SK-N-SH (cell line): ENCODE measurements at regions not wholly inside any gene's neighbourhood (a gene's known extent, or its start where the extent isn't known, plus 50 kb on each side); places are given as distances from the start of the nearest gene placed in this dataset.

ENCODE experiments used
- CTCF ChIA-PET: fragments of 300-600, 350-600 bp; formaldehyde crosslinking; extraction: SDS; loops from one replicate; lab custom pipeline; 2021; lab: Yijun Ruan, JAX
- POLR2A ChIA-PET: fragments of 350-600 bp; sonication (Branson Sonifier 250); formaldehyde crosslinking; extraction: SDS; loops from one replicate; lab custom pipeline; 2020; ENCODE audit warnings: antibody characterized with exemption, inconsistent platforms; lab: Yijun Ruan, JAX
- DNase-seq: peaks from one replicate; pipeline ENCODE4 v3.0.0; 2012
- H2AFZ ChIP-seq: fragments of 200-600 bp; sonication (generic); 2 replicates; pipeline ENCODE4 v1.8.1; 2016; ENCODE audit warnings: antibody characterized with exemption, mild to moderate bottlenecking, low read depth
- H3F3A ChIP-seq: fragments of 200-600 bp; sonication (generic); replicated peaks from 2 replicates; pipeline ENCODE3; 2016; ENCODE audit warnings: antibody characterized with exemption, mild to moderate bottlenecking; ENCODE audit not compliant: insufficient read depth
- H3K27ac ChIP-seq, 2 experiments: fragments of 200-500 bp in 1 of 2; fragments of 200-600 bp in 1 of 2; sonication (Bioruptor generic) in 1 of 2; sonication (generic), shearing (Covaris generic) in 1 of 2; 2 replicates each; pipeline versions ENCODE4 v1.5.1 to v1.6.1; 2014 to 2016; ENCODE audit warnings: low read depth in 2 of 2, inconsistent platforms in 1 of 2, low read length in 1 of 2, mild to moderate bottlenecking in 1 of 2, mixed read lengths in 1 of 2
- H3K27me3 ChIP-seq: fragments of 200-600 bp; sonication (generic), shearing (Covaris generic); 2 replicates; pipeline ENCODE4 v1.6.1; 2016; ENCODE audit warnings: mixed run types; ENCODE audit not compliant: insufficient read depth
- H3K36me3 ChIP-seq, 2 experiments: fragments of 200-500 bp in 1 of 2; fragments of 200-600 bp in 1 of 2; sonication (Bioruptor generic) in 1 of 2; sonication (generic) in 1 of 2; replicated peaks in 1 of 2; 2 replicates each; pipeline versions ENCODE3 to v1.5.1; 2014 to 2016; ENCODE audit warnings: low read length in 1 of 2, mild to moderate bottlenecking in 1 of 2; ENCODE audit not compliant: insufficient read depth in 2 of 2, control insufficient read depth in 1 of 2
- H3K4me1 ChIP-seq, 2 experiments: fragments of 200-500 bp in 1 of 2; fragments of 200-600 bp in 1 of 2; sonication (Bioruptor generic) in 1 of 2; sonication (generic), shearing (Covaris generic) in 1 of 2; 2 replicates each; pipeline versions ENCODE4 v1.5.1 to v1.6.1; 2014 to 2016; ENCODE audit warnings: low read depth in 1 of 2, low read length in 1 of 2, mixed run types in 1 of 2; ENCODE audit not compliant: insufficient read depth in 2 of 2, control insufficient read depth in 1 of 2
- H3K4me2 ChIP-seq: fragments of 200-600 bp; sonication (generic), shearing (Covaris generic); 2 replicates; pipeline ENCODE4 v1.6.1; 2017; ENCODE audit warnings: mixed run types
- H3K4me3 ChIP-seq, 2 experiments: fragments of 200-500 bp in 1 of 2; fragments of 200-600 bp in 1 of 2; sonication (Bioruptor generic) in 1 of 2; sonication (generic), shearing (Covaris generic) in 1 of 2; 2 replicates each; pipeline versions ENCODE4 v1.5.1 to v1.8.1; 2014 to 2016; ENCODE audit warnings: low read depth in 2 of 2, inconsistent platforms in 1 of 2, low read length in 1 of 2, mild to moderate bottlenecking in 1 of 2, mixed read lengths in 1 of 2, moderate library complexity in 1 of 2
- H3K79me2 ChIP-seq: fragments of 200-600 bp; sonication (generic); 2 replicates; pipeline ENCODE4 v1.8.1; 2017; ENCODE audit warnings: mild to moderate bottlenecking; ENCODE audit not compliant: insufficient read depth
- H3K9ac ChIP-seq: fragments of 200-600 bp; sonication (generic); 2 replicates; pipeline ENCODE4 v1.6.1; 2017; ENCODE audit warnings: mixed run types
- H3K9me2 ChIP-seq: fragments of 200-600 bp; sonication (generic); 2 replicates; pipeline ENCODE4 v1.6.1; 2017; ENCODE audit warnings: mixed run types
- H3K9me3 ChIP-seq: fragments of 200-600 bp; sonication (generic); 2 replicates; pipeline ENCODE4 v1.6.1; 2017; ENCODE audit warnings: mixed run types, mild to moderate bottlenecking, moderate library complexity
- H4K20me1 ChIP-seq: fragments of 200-600 bp; sonication (generic); 2 replicates; pipeline ENCODE4 v1.6.1; 2017; ENCODE audit warnings: mild to moderate bottlenecking, mixed run types; ENCODE audit not compliant: insufficient read depth
- ELF1 ChIP-seq: IDR thresholded peaks from 2 replicates; pipeline ENCODE4 v1.4.0; 2012
- EZH2phosphoT487 ChIP-seq: fragments of 200-600 bp; sonication (generic); IDR thresholded peaks from 2 replicates; pipeline ENCODE4 v1.6.1; 2017; ENCODE audit warnings: low read depth, mixed run types, mild to moderate bottlenecking, antibody characterized with exemption, moderate library complexity, borderline replicate concordance
- FOXJ3 ChIP-seq: sonication (generic); formaldehyde crosslinking; IDR thresholded peaks from 2 replicates; pipeline ENCODE4 v1.5.1; 2020; ENCODE audit warnings: mild to moderate bottlenecking, missing genetic modification reagents
- JUND ChIP-seq: IDR thresholded peaks from 2 replicates; pipeline ENCODE4 v1.4.0; 2012
- MEF2A ChIP-seq: IDR thresholded peaks from 2 replicates; pipeline ENCODE4 v1.4.0; 2012; ENCODE audit warnings: low read depth, borderline replicate concordance
- SIN3A ChIP-seq: IDR thresholded peaks from 2 replicates; pipeline ENCODE4 v1.6.1; 2012; ENCODE audit warnings: low read depth, mild to moderate bottlenecking, low read length, moderate library complexity, borderline replicate concordance
- WGBS: methylation state at CpG from one replicate; pipeline ENCODE4 v1.1.6; 2017; ENCODE audit warnings: low lambda C conversion rate; 5-methylcytosine and 5-hydroxymethylcytosine counted together
- TF ChIP-seq, protein P1 (sequence below): fragments of 150-350 bp; IDR thresholded peaks from 2 replicates; pipeline ENCODE4 v1.6.1; 2016; ENCODE audit warnings: mild to moderate bottlenecking, low read depth, low read length
- TF ChIP-seq, protein P2 (sequence below): IDR thresholded peaks from 2 replicates; pipeline ENCODE4 v1.6.1; 2012; ENCODE audit warnings: mild to moderate bottlenecking, low read depth, low read length, moderate library complexity
- TF ChIP-seq, protein P3 (sequence below): IDR thresholded peaks from 2 replicates; pipeline ENCODE4 v1.4.0; 2012; ENCODE audit warnings: low read depth, borderline replicate concordance

DNA sequence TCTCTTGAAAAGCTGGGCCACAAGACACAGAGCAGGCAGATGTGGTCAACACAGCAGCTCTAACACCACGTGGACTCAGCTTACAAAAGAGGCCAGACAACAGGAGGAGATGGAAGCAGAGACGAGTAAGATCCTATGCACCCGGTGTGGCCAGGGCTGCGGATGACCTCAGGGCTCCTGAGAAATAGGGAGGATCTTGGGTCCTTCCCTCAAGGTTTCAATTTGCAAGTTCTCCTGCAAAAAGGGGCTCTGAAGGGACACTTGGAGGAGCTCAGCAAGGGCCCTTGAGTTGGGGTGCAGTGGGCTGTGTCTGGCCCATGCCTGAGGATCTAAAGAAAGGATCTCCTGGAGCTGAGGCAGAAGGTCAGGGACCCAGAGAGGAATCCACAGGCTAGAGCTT lies 249.5 kb upstream of the IGF1R start:
- no peak overlapping the region for H3K27ac ChIP-seq

More for the DNA sequence above, 249.5 kb upstream of the IGF1R start:
- H3K36me3 ChIP-seq: no peaks in the 10 kb centered on the region
- ChIA-PET CTCF (interaction anchor here (3.7 kb wide), 1 partner anchor 24 kb away, joined by 19 read pairs; no protein-coding TSS in a partner anchor), POLR2A (no interaction called here)
- H3K9ac ChIP-seq: no peak overlapping the region
- no peak overlapping the region for H2AFZ ChIP-seq
- H3K4me1 ChIP-seq: no peaks in the 10 kb centered on the region
- H3K4me3 ChIP-seq: no peak overlapping the region
- no peak overlapping the region for H3K4me2 ChIP-seq
- TF ChIP-seq ELF1 (no peak), FOXJ3 (no peak), JUND (no peak), MEF2A (no peak), SIN3A (no peak), EZH2phosphoT487 (no peak)
- TF ChIP-seq, protein P1, sequence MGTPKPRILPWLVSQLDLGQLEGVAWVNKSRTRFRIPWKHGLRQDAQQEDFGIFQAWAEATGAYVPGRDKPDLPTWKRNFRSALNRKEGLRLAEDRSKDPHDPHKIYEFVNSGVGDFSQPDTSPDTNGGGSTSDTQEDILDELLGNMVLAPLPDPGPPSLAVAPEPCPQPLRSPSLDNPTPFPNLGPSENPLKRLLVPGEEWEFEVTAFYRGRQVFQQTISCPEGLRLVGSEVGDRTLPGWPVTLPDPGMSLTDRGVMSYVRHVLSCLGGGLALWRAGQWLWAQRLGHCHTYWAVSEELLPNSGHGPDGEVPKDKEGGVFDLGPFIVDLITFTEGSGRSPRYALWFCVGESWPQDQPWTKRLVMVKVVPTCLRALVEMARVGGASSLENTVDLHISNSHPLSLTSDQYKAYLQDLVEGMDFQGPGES: no peak
- TF ChIP-seq, protein P2, sequence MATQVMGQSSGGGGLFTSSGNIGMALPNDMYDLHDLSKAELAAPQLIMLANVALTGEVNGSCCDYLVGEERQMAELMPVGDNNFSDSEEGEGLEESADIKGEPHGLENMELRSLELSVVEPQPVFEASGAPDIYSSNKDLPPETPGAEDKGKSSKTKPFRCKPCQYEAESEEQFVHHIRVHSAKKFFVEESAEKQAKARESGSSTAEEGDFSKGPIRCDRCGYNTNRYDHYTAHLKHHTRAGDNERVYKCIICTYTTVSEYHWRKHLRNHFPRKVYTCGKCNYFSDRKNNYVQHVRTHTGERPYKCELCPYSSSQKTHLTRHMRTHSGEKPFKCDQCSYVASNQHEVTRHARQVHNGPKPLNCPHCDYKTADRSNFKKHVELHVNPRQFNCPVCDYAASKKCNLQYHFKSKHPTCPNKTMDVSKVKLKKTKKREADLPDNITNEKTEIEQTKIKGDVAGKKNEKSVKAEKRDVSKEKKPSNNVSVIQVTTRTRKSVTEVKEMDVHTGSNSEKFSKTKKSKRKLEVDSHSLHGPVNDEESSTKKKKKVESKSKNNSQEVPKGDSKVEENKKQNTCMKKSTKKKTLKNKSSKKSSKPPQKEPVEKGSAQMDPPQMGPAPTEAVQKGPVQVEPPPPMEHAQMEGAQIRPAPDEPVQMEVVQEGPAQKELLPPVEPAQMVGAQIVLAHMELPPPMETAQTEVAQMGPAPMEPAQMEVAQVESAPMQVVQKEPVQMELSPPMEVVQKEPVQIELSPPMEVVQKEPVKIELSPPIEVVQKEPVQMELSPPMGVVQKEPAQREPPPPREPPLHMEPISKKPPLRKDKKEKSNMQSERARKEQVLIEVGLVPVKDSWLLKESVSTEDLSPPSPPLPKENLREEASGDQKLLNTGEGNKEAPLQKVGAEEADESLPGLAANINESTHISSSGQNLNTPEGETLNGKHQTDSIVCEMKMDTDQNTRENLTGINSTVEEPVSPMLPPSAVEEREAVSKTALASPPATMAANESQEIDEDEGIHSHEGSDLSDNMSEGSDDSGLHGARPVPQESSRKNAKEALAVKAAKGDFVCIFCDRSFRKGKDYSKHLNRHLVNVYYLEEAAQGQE: no peak
- TF ChIP-seq, protein P3, sequence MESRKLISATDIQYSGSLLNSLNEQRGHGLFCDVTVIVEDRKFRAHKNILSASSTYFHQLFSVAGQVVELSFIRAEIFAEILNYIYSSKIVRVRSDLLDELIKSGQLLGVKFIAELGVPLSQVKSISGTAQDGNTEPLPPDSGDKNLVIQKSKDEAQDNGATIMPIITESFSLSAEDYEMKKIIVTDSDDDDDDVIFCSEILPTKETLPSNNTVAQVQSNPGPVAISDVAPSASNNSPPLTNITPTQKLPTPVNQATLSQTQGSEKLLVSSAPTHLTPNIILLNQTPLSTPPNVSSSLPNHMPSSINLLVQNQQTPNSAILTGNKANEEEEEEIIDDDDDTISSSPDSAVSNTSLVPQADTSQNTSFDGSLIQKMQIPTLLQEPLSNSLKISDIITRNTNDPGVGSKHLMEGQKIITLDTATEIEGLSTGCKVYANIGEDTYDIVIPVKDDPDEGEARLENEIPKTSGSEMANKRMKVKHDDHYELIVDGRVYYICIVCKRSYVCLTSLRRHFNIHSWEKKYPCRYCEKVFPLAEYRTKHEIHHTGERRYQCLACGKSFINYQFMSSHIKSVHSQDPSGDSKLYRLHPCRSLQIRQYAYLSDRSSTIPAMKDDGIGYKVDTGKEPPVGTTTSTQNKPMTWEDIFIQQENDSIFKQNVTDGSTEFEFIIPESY: no peak
- 4% methylated on average over 4 of the region's 4 CpGs for WGBS
- H3K27me3 ChIP-seq: peaks cover 15% of the 10 kb centered on the region; the same call in 1 of the 2 replicates
- no peaks in the 10 kb centered on the region for H3K79me2 ChIP-seq
- H4K20me1 ChIP-seq: no peaks in the 10 kb centered on the region
- H3F3A ChIP-seq: no peaks in the 10 kb centered on the region
- no peak for DNase-seq
- H3K9me2 ChIP-seq: no peaks in the 10 kb centered on the region
- H3K9me3 ChIP-seq: no peaks in the 10 kb centered on the region
